Spinal cord (tissue), 9 donors: ENCODE measurements at regions not wholly inside any gene's neighbourhood (a gene's known extent, or its start where the extent isn't known, plus 50 kb on each side); places are given as distances from the start of the nearest gene placed in this dataset.
"Not testable (repeated sequence)": the region's sequence is repeated elsewhere in the genome, so short reads cannot be mapped to it uniquely, and the experiment has no call there.

Source experiments
- DNase-seq, 6 donors: peaks; one replicate each; pipeline versions ENCODE4 v3.0.0 to v3.0.0-alpha.2; 2013 to 2015; ENCODE audit warnings: low spot score in 6 of 6, low read depth in 4 of 6
- H3K27ac ChIP-seq: one replicate; pipeline ENCODE4 v1.5.1; 2013; ENCODE audit warnings: low read depth, low read length, control low read depth
- H3K27me3 ChIP-seq: one replicate; pipeline ENCODE4 v1.6.1; 2013; ENCODE audit warnings: low read length; ENCODE audit not compliant: control insufficient read depth, insufficient read depth
- H3K36me3 ChIP-seq: one replicate; pipeline ENCODE4 v1.6.1; 2013; ENCODE audit warnings: low read length; ENCODE audit not compliant: control insufficient read depth, insufficient read depth
- H3K4me1 ChIP-seq: one replicate; pipeline ENCODE4 v1.6.1; 2013; ENCODE audit warnings: low read length; ENCODE audit not compliant: control insufficient read depth, insufficient read depth
- H3K4me3 ChIP-seq: one replicate; pipeline ENCODE4 v1.5.1; 2013; ENCODE audit warnings: low read depth, low read length, control low read depth
- H3K9me3 ChIP-seq: one replicate; pipeline ENCODE4 v1.6.1; 2013; ENCODE audit warnings: low read length; ENCODE audit not compliant: control insufficient read depth, insufficient read depth
- WGBS: methylation state at CpG from one replicate; pipeline ENCODE4 v1.1.5; 2013; ENCODE audit warnings: missing lambda C conversion rate; ENCODE audit not compliant: insufficient coverage; 5-methylcytosine and 5-hydroxymethylcytosine counted together
- donor health status: healthy.

DNA sequence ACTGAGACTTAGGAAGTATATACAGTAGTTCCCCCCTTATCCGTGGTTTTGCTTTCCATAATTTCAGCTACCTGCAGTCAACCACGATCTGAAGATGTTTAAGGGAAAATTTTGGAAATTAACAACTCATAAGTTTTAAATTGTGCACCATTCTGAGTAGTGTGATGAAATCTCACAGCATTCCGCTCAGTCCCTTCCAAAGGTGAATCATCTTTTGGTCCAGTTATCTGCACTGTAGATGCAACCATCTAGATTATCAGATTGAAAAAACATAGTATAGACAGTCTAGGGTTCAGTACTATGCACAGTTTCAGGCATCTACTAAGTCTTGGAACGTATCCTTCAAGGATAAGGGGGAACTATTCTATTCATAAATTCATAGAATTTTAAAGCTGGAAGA, 109.0 kb downstream of the ANXA3 start:
- H3K36me3 ChIP-seq, result no peaks in the 10 kb centered on the region
- no CpG with 5 or more reads among the region's 4 CpGs for WGBS
- no peak overlapping the region for H3K4me3 ChIP-seq
- no peak overlapping the region for H3K27ac ChIP-seq
- DNase-seq, result no peak
- H3K27me3 ChIP-seq, result no peaks in the 10 kb centered on the region
- H3K4me1 ChIP-seq, result no peaks in the 10 kb centered on the region
- no peaks in the 10 kb centered on the region for H3K9me3 ChIP-seq

DNA sequence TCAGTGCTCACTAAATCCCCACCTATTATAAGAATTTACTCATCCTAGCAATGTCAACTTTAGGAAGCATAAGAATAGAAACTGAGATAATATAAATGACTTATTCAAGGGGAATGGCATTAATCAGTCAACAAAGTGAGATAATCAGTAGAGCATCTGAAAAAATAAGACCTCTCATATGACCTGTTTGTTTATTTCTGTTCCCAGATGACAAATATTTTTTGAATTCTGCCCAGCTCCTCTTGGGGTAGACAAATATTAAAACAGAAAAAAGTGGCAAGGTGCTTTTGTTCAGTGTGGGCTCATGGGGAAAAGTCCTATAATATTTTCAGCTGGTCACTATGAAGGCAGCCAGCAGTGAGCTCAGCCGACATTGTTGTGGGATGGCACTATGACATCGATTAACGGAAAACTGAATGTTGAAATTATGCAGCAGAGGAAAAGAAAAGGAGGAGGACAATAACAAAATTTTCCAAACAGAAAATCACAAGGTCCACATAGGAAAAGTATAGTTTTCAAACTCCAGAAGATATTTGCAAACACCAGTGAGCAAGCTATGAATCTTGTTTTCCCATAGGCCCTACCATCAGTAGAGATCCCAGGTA, 109.6 kb downstream of the ANXA3 start:
- H3K4me1 ChIP-seq, result no peaks in the 10 kb centered on the region
- H3K27ac ChIP-seq, result peak overlapping the region; percentile 73
- no peaks in the 10 kb centered on the region for H3K9me3 ChIP-seq
- no peak overlapping the region for H3K4me3 ChIP-seq
- no peak for DNase-seq
- 100% methylated on average over 2 of the region's 3 CpGs for WGBS
- H3K36me3 ChIP-seq, result no peaks in the 10 kb centered on the region
- H3K27me3 ChIP-seq, result no peaks in the 10 kb centered on the region

DNA sequence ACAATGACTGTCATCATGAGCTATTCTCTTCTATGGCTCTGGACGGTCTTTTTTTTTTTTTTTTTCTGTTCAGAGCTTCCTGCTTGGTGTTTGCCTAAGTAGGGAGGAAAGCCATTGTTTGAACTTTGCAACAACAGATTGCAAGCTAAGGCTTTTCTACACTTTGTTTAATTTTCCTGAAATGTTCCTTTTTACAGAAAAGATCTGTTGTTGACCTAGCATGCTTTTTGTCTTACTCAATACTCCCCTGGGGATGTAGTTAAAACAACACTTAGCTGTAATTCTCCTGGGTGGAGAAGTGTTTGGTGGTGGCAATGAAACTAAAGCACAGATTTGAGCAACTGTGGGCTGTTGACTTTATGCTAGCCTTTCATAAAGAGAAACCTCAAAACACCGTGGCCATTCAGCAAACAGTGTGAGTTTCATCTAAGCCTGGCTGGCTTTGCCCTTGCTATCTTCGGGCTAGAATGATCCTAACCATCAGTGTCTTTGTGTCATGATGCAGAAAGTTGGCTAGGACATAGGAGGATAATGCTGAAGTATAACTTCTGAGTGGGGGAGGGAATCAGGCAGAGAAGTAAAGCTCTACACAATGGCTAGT, 110.5 kb downstream of the ANXA3 start:
- H3K27ac ChIP-seq, result peak overlapping the region; percentile 73
- no peak overlapping the region for H3K4me3 ChIP-seq
- H3K9me3 ChIP-seq, result no peaks in the 10 kb centered on the region
- no peaks in the 10 kb centered on the region for H3K4me1 ChIP-seq
- DNase-seq, result peak in 1 of 6 donors; percentile 47
- WGBS, result 18% methylated on average over 2 of the region's 3 CpGs
- H3K36me3 ChIP-seq, result no peaks in the 10 kb centered on the region
- no peaks in the 10 kb centered on the region for H3K27me3 ChIP-seq

DNA sequence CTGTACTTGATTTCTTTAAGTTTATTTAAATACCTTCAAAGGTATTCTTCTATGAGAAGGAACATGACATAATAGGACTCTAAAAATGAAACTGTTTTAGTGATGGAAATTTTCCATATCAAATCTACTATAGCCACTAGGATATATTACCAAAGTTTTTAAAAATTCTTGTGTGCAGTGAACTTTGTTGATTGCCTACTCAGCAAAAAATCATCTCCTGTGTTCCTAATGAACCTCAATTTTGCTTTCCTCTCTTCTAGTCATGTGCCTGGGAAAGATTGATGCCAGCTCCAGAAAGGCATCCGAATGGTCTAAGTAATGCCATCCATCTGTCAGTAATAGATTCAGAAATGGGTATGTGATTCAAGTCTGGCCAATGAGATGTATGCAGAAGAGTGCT, 111.1 kb downstream of the ANXA3 start:
- DNase-seq, result no peak
- Histone ChIP-seq H3K27me3 (no peaks in the 10 kb centered on the region), H3K27ac (peak overlapping the region; percentile 73), H3K36me3 (no peaks in the 10 kb centered on the region), H3K9me3 (no peaks in the 10 kb centered on the region), H3K4me1 (no peaks in the 10 kb centered on the region), H3K4me3 (no peak overlapping the region)
- no CpG with 5 or more reads among the region's 1 CpG for WGBS

DNA sequence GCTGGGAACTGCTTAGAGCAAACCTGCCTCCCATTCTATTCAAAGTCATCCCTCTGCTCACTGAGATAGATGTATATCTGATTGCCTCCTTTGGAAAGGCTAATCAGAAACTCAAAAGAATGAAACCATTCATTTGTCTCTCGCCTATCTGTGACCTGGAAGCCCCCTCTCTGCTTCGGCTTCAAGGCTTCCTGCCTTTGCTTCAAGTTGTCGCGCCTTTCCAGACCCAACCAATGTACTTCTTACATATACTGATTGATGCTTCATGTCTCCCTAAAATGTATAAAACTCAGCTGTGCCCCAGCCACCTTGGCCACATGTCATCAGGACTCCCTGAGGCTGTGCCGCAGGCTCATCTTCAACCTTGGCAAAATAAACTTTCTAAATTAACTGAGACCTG, 111.9 kb upstream of the BMP2K start:
- 83% methylated on average over 5 of the region's 5 CpGs for WGBS
- not testable (repeated sequence) for H3K27me3 ChIP-seq, DNase-seq, H3K36me3 ChIP-seq, H3K4me3 ChIP-seq, H3K9me3 ChIP-seq, H3K27ac ChIP-seq, H3K4me1 ChIP-seq

DNA sequence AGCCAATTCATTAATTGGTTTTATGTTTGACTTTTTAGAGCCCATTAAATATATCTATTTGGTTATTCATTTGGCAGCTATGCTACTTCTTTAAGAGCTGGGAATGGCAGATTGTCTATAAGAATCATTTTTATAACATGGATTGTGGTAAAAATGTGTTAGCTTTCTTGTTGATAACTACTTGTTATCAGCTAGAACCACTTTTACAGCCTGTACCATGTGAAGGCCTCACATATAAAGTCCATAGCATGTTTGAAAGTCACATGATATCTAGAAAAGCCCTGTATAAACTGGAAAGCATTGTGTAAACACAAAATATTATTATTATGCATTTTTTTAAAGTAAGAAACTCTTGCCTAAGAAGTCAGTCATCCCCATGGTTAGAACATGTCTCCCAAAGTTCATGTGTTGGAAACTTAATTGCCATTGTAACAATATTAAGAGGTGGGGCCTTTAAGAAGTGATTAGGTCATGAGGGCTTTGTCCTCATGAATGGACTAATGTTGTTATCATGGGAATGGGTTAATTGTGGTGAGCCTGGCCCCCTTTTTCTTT, 110.9 kb upstream of the BMP2K start:
- H3K4me1 ChIP-seq, result no peaks in the 10 kb centered on the region
- no peak overlapping the region for H3K27ac ChIP-seq
- H3K4me3 ChIP-seq, result no peak overlapping the region
- no peaks in the 10 kb centered on the region for H3K27me3 ChIP-seq
- no peak for DNase-seq
- no peaks in the 10 kb centered on the region for H3K9me3 ChIP-seq
- no peaks in the 10 kb centered on the region for H3K36me3 ChIP-seq

DNA sequence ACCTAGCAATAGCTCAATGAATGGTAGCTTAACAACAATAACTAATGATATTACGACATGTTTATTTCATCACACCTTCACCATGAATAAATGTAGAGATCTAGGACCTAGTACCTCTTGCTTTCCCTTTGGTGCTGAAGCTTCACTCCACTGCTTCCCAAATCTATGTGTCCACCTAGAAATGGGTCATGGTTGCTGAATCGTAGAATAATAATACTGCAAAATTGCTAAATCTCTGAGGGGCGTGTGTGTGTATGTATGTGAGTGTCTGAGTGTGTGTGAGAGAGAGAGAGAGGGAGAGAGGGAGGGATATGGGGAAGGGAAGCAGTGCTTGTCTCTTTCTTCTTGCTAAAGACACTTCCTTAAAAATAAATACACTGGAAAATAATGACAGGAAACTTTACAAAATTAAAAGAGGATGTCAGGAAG, 109.3 kb upstream of the BMP2K start:
- Histone ChIP-seq H3K4me3 (no peak overlapping the region), H3K4me1 (no peaks in the 10 kb centered on the region), H3K36me3 (no peaks in the 10 kb centered on the region), H3K9me3 (no peaks in the 10 kb centered on the region), H3K27ac (peak overlapping the region; percentile 36), H3K27me3 (no peaks in the 10 kb centered on the region)
- no peak for DNase-seq
- 100% methylated on average over 1 of the region's 3 CpGs for WGBS

DNA sequence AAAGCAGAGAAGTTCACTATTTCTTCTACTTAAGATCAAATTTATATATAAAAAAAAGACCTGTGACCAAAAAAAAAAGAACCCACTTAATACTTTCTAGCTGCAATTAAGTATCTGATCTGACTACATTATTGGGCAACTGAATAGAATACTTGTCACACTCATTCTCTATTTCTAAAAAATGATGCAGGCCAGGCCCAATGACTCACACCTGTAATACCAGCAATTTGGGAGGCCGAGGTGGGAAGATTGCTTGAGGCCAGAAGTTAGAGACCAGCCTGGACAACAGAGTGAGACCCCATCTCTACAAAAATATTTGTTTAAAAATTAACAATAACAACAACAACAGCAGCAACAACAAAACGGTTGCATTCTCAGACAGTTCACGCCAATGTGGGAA, 108.8 kb upstream of the BMP2K start:
- no peak for DNase-seq
- no peaks in the 10 kb centered on the region for H3K27me3 ChIP-seq
- H3K4me1 ChIP-seq, result no peaks in the 10 kb centered on the region
- H3K4me3 ChIP-seq, result no peak overlapping the region
- WGBS, result no CpG with 5 or more reads among the region's 3 CpGs
- H3K27ac ChIP-seq, result no peak overlapping the region
- no peaks in the 10 kb centered on the region for H3K36me3 ChIP-seq
- H3K9me3 ChIP-seq, result no peaks in the 10 kb centered on the region

DNA sequence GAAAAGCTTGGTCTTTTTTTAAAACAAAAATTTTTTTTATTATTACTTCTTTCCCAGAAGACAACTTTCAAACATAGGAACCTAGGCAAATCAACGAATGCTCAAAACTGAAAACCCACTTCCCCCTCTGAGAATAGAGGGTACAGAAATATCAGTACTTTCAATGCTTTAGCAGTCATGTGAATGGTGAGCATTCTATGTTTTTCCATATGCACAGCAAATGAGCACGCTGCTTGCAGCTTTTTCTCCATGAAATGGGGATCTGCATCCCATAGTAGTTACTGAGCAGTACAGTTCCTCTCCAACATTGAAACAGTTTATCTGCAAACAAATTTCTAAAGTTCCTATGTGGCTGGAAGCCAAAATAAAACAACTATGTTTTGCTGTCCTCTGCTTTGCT, 108.4 kb upstream of the BMP2K start:
- H3K4me1 ChIP-seq, result no peaks in the 10 kb centered on the region
- no peaks in the 10 kb centered on the region for H3K36me3 ChIP-seq
- H3K4me3 ChIP-seq, result no peak overlapping the region
- H3K27me3 ChIP-seq, result no peaks in the 10 kb centered on the region
- H3K9me3 ChIP-seq, result no peaks in the 10 kb centered on the region
- no peak for DNase-seq
- WGBS, result 100% methylated on average over 1 of the region's 2 CpGs
- H3K27ac ChIP-seq, result no peak overlapping the region

DNA sequence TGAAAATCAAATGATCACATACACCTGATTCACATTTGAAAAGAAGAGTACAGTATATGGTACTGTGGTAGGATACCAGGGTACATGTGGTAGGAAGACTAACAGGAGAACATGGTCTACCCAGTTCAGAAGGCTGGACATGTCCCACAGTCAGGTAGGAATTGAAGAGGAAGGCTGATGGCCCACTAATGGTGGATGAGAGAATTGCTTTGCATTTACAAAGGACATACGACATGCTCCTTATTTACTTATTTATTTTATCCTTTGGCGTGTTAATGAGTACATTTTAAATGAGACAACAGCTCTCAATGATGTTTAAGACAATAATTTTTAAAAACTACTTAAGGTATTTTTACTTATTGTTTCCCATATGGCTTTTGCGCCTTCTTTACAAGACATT, 106.7 kb upstream of the BMP2K start:
- H3K27ac ChIP-seq, result no peak overlapping the region
- H3K4me3 ChIP-seq, result no peak overlapping the region
- DNase-seq, result no peak
- no peaks in the 10 kb centered on the region for H3K4me1 ChIP-seq
- H3K9me3 ChIP-seq, result no peaks in the 10 kb centered on the region
- no CpG with 5 or more reads among the region's 3 CpGs for WGBS
- no peaks in the 10 kb centered on the region for H3K27me3 ChIP-seq
- no peaks in the 10 kb centered on the region for H3K36me3 ChIP-seq
